IMR-90 (cell line): ENCODE measurements at regions not wholly inside any gene's neighbourhood (a gene's known extent, or its start where the extent isn't known, plus 50 kb on each side); places are given as distances from the start of the nearest gene placed in this dataset.

Source experiments
- ELK1 ChIP-seq: fragments of 150-350 bp; IDR thresholded peaks from 2 replicates; pipeline ENCODE4 v1.6.1; 2016; ENCODE audit warnings: low read depth, mild to moderate bottlenecking, low read length, moderate library complexity, borderline replicate concordance
- FOS ChIP-seq: fragments of 150-350 bp; IDR thresholded peaks from 2 replicates; pipeline ENCODE4 v1.6.1; 2016; ENCODE audit warnings: low read depth, low read length
- MXI1 ChIP-seq: IDR thresholded peaks from 2 replicates; pipeline ENCODE4 v1.6.1; 2012; ENCODE audit warnings: low read depth, mild to moderate bottlenecking, low read length, moderate library complexity, borderline replicate concordance
- POLR2A ChIP-seq: IDR thresholded peaks from 2 replicates; pipeline ENCODE4 v1.6.1; 2012; ENCODE audit warnings: mild to moderate bottlenecking, low read depth, low read length
- RFX5 ChIP-seq: IDR thresholded peaks from 2 replicates; pipeline ENCODE4 v1.8.0; 2012; ENCODE audit warnings: low read depth, mild to moderate bottlenecking, low read length, moderate library complexity
- TF ChIP-seq, protein P1 (sequence below): conservative IDR thresholded peaks from 2 replicates; pipeline ENCODE4 v1.5.1; 2012; ENCODE audit warnings: mild to moderate bottlenecking, low read depth, low read length, improper control_type of control experiment
- TF ChIP-seq, protein P2 (sequence below): fragments of 150-350 bp; IDR thresholded peaks from 2 replicates; pipeline ENCODE4 v1.6.1; 2017; ENCODE audit warnings: mild to moderate bottlenecking, antibody characterized with exemption, low read length, low read depth

DNA sequence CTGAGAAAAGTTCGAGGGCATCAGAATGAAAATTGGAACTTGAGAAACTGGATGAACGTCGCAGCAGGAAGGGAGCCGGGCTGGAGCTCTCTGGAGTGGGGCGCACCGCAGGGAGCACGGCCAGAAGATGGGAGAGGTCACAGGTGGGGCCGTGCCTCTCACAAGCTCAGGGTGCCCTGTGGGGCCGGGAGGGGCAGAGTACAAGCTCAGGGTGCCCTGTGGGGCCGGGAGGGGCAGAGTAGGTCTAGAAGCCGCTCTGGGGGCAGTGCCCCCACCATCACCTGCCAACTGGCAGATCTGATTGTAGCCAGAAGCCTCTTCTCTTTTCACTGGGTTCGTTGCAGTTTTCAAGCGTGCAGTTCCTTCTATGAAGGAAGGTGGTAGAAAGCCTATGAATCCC is 61.1 kb upstream of the SNX9 start:
- TF ChIP-seq, protein P1, sequence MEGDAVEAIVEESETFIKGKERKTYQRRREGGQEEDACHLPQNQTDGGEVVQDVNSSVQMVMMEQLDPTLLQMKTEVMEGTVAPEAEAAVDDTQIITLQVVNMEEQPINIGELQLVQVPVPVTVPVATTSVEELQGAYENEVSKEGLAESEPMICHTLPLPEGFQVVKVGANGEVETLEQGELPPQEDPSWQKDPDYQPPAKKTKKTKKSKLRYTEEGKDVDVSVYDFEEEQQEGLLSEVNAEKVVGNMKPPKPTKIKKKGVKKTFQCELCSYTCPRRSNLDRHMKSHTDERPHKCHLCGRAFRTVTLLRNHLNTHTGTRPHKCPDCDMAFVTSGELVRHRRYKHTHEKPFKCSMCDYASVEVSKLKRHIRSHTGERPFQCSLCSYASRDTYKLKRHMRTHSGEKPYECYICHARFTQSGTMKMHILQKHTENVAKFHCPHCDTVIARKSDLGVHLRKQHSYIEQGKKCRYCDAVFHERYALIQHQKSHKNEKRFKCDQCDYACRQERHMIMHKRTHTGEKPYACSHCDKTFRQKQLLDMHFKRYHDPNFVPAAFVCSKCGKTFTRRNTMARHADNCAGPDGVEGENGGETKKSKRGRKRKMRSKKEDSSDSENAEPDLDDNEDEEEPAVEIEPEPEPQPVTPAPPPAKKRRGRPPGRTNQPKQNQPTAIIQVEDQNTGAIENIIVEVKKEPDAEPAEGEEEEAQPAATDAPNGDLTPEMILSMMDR, result no peak
- TF ChIP-seq POLR2A, result no peak
- no peak for TF ChIP-seq ELK1
- no peak for TF ChIP-seq RFX5
- TF ChIP-seq FOS, result no peak
- TF ChIP-seq MXI1, result no peak
- TF ChIP-seq, protein P2, sequence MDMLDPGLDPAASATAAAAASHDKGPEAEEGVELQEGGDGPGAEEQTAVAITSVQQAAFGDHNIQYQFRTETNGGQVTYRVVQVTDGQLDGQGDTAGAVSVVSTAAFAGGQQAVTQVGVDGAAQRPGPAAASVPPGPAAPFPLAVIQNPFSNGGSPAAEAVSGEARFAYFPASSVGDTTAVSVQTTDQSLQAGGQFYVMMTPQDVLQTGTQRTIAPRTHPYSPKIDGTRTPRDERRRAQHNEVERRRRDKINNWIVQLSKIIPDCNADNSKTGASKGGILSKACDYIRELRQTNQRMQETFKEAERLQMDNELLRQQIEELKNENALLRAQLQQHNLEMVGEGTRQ, result no peak
